HL-60 (cell line): ENCODE measurements at regions not wholly inside any gene's neighbourhood (a gene's known extent, or its start where the extent isn't known, plus 50 kb on each side); places are given as distances from the start of the nearest gene placed in this dataset.

ENCODE experiments used
- DNase-seq, 2 experiments: peaks; one replicate each; pipeline ENCODE4 v3.0.0-alpha.2; 2010 to 2020; ENCODE audit warnings: low read depth in 1 of 2, low spot score in 1 of 2
- H3K27ac ChIP-seq: fragments of 250-450 bp; sonication (Bioruptor Pico); replicated peaks from 2 replicates; pipeline ENCODE4 v1.5.1; 2020; ENCODE audit warnings: mild to moderate bottlenecking, moderate library complexity
- H3K27me3 ChIP-seq: fragments of 250-450 bp; sonication (Bioruptor Pico); 2 replicates; pipeline ENCODE4 v1.5.1; 2021; ENCODE audit warnings: mild to moderate bottlenecking, moderate library complexity; ENCODE audit not compliant: insufficient read depth, poor library complexity, severe bottlenecking
- H3K4me3 ChIP-seq: replicated peaks from 2 replicates; pipeline ENCODE4 v1.5.1; 2011; ENCODE audit warnings: mild to moderate bottlenecking, control low read depth, low read length; ENCODE audit not compliant: insufficient read depth
- GABPA ChIP-seq: IDR thresholded peaks from 2 replicates; pipeline ENCODE4 v1.6.1; 2012; ENCODE audit warnings: low read depth
- POLR2AphosphoS5 ChIP-seq: IDR thresholded peaks from 2 replicates; pipeline ENCODE4 v1.6.1; 2012; ENCODE audit warnings: low read depth
- SPI1 ChIP-seq: IDR thresholded peaks from 2 replicates; pipeline ENCODE4 v1.6.1; 2012; ENCODE audit warnings: low read depth, mild to moderate bottlenecking, borderline replicate concordance
- TF ChIP-seq, protein P1 (sequence below): IDR thresholded peaks from 2 replicates; pipeline ENCODE4 v1.6.1; 2012; ENCODE audit warnings: low read depth; ENCODE audit not compliant: insufficient replicate concordance
- TF ChIP-seq, protein P2 (sequence below): IDR thresholded peaks from one replicate; pipeline ENCODE4 v1.5.1; 2011; ENCODE audit warnings: low read length, control low read depth, inconsistent platforms; ENCODE audit not compliant: insufficient read depth

DNA sequence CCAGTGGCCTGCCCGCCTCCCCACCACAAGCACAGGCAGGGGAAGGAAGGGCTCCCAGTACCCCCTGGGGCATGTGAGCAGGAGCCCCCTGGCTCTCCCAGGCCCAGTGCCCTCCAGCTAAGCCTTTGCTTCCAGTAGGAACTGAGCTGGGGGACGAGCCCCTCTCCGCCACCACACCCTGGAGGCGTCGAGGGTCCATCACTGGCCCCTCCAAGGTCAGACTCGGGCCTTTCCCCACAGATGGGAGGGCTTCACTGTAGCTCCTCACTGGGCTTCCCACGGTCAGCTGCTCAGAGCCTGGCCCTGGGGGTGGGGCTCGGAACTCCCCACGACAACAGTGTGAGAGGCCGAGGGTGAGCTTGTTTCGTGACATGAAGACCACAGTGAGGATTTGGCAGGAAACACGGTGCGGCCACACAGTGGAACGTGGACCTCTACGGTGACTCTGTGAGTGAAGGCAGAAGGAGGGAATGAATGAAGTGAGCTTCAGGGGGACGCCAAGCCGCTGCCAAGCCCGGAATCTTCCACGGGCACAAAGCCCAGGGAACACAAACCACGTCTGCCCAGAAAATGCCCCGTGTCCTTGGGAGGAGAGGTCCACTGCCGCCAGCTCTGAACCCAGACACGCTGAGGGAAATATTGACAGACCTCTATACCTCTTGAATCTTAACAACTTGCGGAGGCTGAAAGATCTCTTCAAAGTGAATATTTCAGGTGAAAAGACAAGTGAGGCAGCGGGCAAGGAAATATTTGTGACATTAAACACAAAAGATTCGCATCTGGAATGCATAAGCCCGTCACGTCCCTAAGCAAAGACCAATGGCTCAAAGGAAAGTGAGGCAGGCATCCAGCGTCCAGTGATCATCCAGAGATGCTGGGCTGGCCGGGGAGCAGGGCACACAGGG lies 144.8 kb upstream of the GPC1 start:
- Histone ChIP-seq H3K4me3 (no peak overlapping the region), H3K27me3 (no peaks in the 10 kb centered on the region), H3K27ac (no peak overlapping the region)
- no peak for DNase-seq
- TF ChIP-seq POLR2AphosphoS5 (no peak), GABPA (no peak), SPI1 (no peak)
- TF ChIP-seq, protein P1, sequence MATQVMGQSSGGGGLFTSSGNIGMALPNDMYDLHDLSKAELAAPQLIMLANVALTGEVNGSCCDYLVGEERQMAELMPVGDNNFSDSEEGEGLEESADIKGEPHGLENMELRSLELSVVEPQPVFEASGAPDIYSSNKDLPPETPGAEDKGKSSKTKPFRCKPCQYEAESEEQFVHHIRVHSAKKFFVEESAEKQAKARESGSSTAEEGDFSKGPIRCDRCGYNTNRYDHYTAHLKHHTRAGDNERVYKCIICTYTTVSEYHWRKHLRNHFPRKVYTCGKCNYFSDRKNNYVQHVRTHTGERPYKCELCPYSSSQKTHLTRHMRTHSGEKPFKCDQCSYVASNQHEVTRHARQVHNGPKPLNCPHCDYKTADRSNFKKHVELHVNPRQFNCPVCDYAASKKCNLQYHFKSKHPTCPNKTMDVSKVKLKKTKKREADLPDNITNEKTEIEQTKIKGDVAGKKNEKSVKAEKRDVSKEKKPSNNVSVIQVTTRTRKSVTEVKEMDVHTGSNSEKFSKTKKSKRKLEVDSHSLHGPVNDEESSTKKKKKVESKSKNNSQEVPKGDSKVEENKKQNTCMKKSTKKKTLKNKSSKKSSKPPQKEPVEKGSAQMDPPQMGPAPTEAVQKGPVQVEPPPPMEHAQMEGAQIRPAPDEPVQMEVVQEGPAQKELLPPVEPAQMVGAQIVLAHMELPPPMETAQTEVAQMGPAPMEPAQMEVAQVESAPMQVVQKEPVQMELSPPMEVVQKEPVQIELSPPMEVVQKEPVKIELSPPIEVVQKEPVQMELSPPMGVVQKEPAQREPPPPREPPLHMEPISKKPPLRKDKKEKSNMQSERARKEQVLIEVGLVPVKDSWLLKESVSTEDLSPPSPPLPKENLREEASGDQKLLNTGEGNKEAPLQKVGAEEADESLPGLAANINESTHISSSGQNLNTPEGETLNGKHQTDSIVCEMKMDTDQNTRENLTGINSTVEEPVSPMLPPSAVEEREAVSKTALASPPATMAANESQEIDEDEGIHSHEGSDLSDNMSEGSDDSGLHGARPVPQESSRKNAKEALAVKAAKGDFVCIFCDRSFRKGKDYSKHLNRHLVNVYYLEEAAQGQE: no peak
- TF ChIP-seq, protein P2, sequence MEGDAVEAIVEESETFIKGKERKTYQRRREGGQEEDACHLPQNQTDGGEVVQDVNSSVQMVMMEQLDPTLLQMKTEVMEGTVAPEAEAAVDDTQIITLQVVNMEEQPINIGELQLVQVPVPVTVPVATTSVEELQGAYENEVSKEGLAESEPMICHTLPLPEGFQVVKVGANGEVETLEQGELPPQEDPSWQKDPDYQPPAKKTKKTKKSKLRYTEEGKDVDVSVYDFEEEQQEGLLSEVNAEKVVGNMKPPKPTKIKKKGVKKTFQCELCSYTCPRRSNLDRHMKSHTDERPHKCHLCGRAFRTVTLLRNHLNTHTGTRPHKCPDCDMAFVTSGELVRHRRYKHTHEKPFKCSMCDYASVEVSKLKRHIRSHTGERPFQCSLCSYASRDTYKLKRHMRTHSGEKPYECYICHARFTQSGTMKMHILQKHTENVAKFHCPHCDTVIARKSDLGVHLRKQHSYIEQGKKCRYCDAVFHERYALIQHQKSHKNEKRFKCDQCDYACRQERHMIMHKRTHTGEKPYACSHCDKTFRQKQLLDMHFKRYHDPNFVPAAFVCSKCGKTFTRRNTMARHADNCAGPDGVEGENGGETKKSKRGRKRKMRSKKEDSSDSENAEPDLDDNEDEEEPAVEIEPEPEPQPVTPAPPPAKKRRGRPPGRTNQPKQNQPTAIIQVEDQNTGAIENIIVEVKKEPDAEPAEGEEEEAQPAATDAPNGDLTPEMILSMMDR: no peak

DNA sequence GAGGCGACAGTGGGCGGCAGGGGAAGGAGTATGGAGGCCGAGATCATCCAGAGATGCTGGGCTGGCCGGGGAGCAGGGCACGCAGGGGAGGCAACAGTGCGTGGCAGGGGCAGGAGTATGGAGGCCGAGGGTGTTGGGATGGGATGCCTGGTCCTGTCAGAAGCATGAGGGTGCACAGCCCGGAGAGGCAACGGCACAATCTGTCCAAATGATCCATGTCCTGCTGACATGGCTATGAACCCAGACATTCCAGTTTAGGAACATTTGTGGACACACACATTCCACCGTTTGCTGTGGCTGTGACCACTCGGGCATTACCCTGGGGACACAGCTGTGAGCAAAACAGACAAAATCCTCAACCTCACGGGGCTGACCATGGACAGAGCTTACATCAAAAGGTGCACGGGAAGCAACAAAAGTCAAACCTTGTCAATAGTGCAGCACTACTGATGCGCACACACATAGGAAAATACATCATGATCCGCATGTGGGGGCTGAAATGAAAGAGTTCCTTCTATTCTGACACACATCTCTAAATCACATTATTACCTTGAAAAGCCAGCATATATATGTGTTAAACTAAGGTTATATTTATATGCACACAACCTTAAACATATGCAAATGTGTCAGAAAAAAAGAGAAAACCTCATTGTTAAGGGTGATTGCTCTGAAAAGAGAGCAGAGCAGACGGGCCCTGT lies 144.0 kb upstream of the GPC1 start:
- TF ChIP-seq GABPA: no peak
- TF ChIP-seq SPI1: no peak
- no peaks in the 10 kb centered on the region for H3K27me3 ChIP-seq
- DNase-seq: no peak

DNA sequence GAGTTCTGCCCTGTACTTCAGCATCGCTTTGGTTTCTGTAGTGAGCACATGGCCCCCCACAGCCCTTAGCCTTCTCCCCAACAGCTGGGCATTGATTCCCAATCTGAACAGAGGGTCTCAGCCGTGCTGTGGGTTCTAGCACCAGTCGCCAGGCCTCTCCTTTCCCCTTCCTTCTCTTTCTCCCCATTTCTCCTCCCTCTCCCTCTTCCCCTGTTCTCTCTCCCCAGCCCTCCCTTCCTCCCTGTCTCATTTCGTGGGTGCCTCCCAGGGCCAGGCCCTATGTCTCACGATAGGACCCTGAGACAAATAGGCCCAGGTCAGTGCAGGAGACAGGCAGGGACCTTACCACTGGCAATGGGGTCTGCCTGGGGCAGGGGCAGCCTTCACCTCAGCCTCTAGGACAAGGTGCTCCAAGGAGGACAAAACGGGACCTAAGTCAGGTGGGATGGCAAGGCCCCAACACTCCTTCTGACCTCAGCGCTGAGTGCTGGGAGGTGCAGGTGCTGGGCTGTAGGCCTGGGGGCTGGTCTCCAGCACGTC lies 143.4 kb upstream of the GPC1 start:
- Histone ChIP-seq H3K27ac (no peak overlapping the region), H3K27me3 (no peaks in the 10 kb centered on the region), H3K4me3 (no peak overlapping the region)
- TF ChIP-seq POLR2AphosphoS5: no peak
- TF ChIP-seq GABPA: no peak
- no peak for TF ChIP-seq SPI1
- no peak for DNase-seq

More for the DNA sequence above, 144.0 kb upstream of the GPC1 start:
- Histone ChIP-seq H3K4me3 (no peak overlapping the region), H3K27ac (no peak overlapping the region)

DNA sequence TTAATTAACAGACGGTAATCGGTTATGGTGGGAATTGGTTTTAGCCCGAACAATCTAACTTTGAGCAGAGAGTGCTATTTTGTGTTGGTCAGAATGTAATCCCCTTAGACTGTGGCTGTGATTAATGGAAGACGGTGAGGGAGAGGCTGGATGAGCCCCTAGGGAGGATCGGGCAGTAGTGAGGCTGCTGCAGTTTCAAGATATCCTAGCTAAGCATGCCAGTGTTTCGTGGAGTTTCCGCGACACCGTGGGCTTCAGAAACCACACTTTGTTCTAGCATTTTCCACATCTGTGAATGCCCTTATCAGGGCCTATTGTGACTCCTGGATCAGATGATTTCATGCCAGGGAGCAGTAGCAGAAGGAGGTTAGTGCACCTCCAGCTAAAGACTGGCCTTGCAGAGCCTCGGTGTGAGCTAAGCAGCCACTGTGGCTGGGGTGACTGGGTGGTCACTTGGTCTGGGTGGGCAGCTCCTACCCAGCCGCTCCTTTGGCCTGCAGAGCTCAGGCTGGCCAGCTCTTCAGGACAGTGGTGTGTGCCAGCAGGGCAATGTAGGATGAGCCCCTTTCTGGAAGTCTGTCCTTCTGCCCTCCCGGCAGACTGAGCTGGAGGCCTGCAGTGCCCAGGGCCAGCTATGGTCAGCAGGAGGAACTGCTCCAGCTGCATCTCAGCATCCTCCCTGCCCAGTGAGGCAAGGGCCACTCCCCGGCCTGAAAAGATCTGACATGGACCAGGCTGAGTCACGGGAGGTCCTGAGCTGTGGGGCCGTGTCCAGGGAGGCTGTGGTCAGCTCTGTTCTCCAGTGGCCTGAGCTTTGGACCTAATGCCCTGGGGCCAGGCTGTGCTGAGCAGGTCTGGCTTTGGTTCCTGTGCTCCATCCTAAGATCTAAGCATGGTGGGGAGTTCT lies 142.6 kb upstream of the GPC1 start:
- Histone ChIP-seq H3K4me3 (no peak overlapping the region), H3K27ac (no peak overlapping the region), H3K27me3 (no peaks in the 10 kb centered on the region)
- TF ChIP-seq GABPA (no peak), SPI1 (no peak), POLR2AphosphoS5 (no peak)
- TF ChIP-seq, protein P1: no peak
- TF ChIP-seq, protein P2: no peak
- DNase-seq: no peak
